Naive thymus-derived CD8-positive, alpha-beta T cell (primary cell): ENCODE measurements at regions not wholly inside any gene's neighbourhood (a gene's known extent, or its start where the extent isn't known, plus 50 kb on each side); places are given as distances from the start of the nearest gene placed in this dataset.

Experiments used
- ATAC-seq, 2 donors: fragments of 150-1000 bp; cut with Tn5 transposase in 1 of 2; sonication (Bioruptor Pico), chemical (Tn5 transposase) in 1 of 2; 1 replicate in 1 of 2; 2 replicates in 1 of 2; pipeline ENCODE4 v1.10.0; 2021; ENCODE audit warnings: mild to moderate bottlenecking in 2 of 2, moderate library complexity in 2 of 2
- POLR2A ChIA-PET: fragments of 350-600 bp; sonication (Branson Sonifier 250); formaldehyde crosslinking; loops from one replicate; lab custom pipeline; 2021; ENCODE audit warnings: antibody characterized with exemption; lab: Charles Lee
- DNase-seq, 10 donors: peaks; one replicate each; pipeline versions ENCODE4 v3.0.0 to v3.0.0-alpha.2; 2020 to 2022
- H3K27ac Mint-ChIP-seq, 10 donors: one replicate each; pipeline ENCODE4 v1.8.0; 2020 to 2022; ENCODE audit warnings: mild to moderate bottlenecking in 10 of 10, mixed read lengths in 10 of 10, moderate library complexity in 4 of 10, inconsistent platforms in 1 of 10
- H3K27me3 Mint-ChIP-seq, 5 donors: one replicate each; pipeline ENCODE4 v1.8.0; 2021 to 2022; ENCODE audit warnings: mixed read lengths in 5 of 5
- H3K36me3 Mint-ChIP-seq, 3 donors: one replicate each; pipeline ENCODE4 v1.8.0; 2020 to 2022; ENCODE audit warnings: mixed read lengths in 3 of 3, mild to moderate bottlenecking in 2 of 3, inconsistent platforms in 1 of 3
- H3K4me1 Mint-ChIP-seq, 4 donors: one replicate each; pipeline ENCODE4 v1.8.0; 2021 to 2022; ENCODE audit warnings: mixed read lengths in 4 of 4
- H3K4me3 Mint-ChIP-seq, 10 donors: one replicate each; pipeline ENCODE4 v1.8.0; 2020 to 2022; ENCODE audit warnings: mild to moderate bottlenecking in 10 of 10, mixed read lengths in 10 of 10, moderate library complexity in 6 of 10, inconsistent platforms in 1 of 10
- H3K9me3 Mint-ChIP-seq, 9 donors: one replicate each; pipeline ENCODE4 v1.8.0; 2020 to 2022; ENCODE audit warnings: mixed read lengths in 9 of 9, mild to moderate bottlenecking in 3 of 9, inconsistent platforms in 1 of 9, moderate library complexity in 1 of 9

GRCh38 chr1:213657013-213657412, 330.8 kb upstream of the PROX1 start:
- DNase-seq (no peak), ATAC-seq (no peak)
- H3K27ac Mint-ChIP-seq: no peak overlapping the region
- no peaks in the 10 kb centered on the region for H3K4me1 Mint-ChIP-seq
- no peak overlapping the region for H3K4me3 Mint-ChIP-seq
- POLR2A ChIA-PET: no interaction called here
- H3K9me3 Mint-ChIP-seq: no peaks in the 10 kb centered on the region
- H3K36me3 Mint-ChIP-seq: no peaks in the 10 kb centered on the region
- peaks cover 0 to 6% (median 0%) of the 10 kb centered on the region in 5 donors for H3K27me3 Mint-ChIP-seq

- no peaks in the 10 kb centered on the region for H3K36me3 Mint-ChIP-seq
- H3K27ac Mint-ChIP-seq: no peak overlapping the region
- H3K4me3 Mint-ChIP-seq: no peak overlapping the region
- POLR2A ChIA-PET: no interaction called here
- H3K27me3 Mint-ChIP-seq: peaks cover 2 to 10% (median 7%) of the 10 kb centered on the region in 5 donors
- no peaks in the 10 kb centered on the region for H3K4me1 Mint-ChIP-seq
- H3K9me3 Mint-ChIP-seq: no peaks in the 10 kb centered on the region
- DNase-seq (no peak), ATAC-seq (no peak)
Measured at GRCh38 chr1:213657879-213658278, 329.9 kb upstream of the PROX1 start.

- H3K9me3 Mint-ChIP-seq: no peaks in the 10 kb centered on the region
Measured at GRCh38 chr1:213658457-213658856, 329.3 kb upstream of the PROX1 start.

GRCh38 chr1:213659580-213660547, 327.9 kb upstream of the PROX1 start:
- ATAC-seq (no peak), DNase-seq (no peak)
- no peaks in the 10 kb centered on the region for H3K4me1 Mint-ChIP-seq
- H3K4me3 Mint-ChIP-seq: no peak overlapping the region
- peaks cover 2 to 18% (median 11%) of the 10 kb centered on the region in 5 donors for H3K27me3 Mint-ChIP-seq
- no peaks in the 10 kb centered on the region for H3K36me3 Mint-ChIP-seq
- POLR2A ChIA-PET: no interaction called here
- H3K27ac Mint-ChIP-seq: no peak overlapping the region
- no peaks in the 10 kb centered on the region for H3K9me3 Mint-ChIP-seq

More at GRCh38 chr1:213658457-213658856, 329.3 kb upstream of the PROX1 start:
- no peaks in the 10 kb centered on the region for H3K36me3 Mint-ChIP-seq
- POLR2A ChIA-PET: no interaction called here
- H3K4me3 Mint-ChIP-seq: no peak overlapping the region
- DNase-seq: no peak
- no peak overlapping the region for H3K27ac Mint-ChIP-seq
- no peaks in the 10 kb centered on the region for H3K4me1 Mint-ChIP-seq
- H3K27me3 Mint-ChIP-seq: peaks cover 2 to 13% (median 8%) of the 10 kb centered on the region in 5 donors
- ATAC-seq: no peak

GRCh38 chr1:213661302-213661701, 326.5 kb upstream of the PROX1 start:
- DNase-seq (no peak), ATAC-seq (no peak)
- no peak overlapping the region for H3K27ac Mint-ChIP-seq
- POLR2A ChIA-PET: no interaction called here
- H3K27me3 Mint-ChIP-seq: peaks cover 2 to 18% (median 11%) of the 10 kb centered on the region in 5 donors
- H3K4me1 Mint-ChIP-seq: no peaks in the 10 kb centered on the region
- no peak overlapping the region for H3K4me3 Mint-ChIP-seq
- H3K9me3 Mint-ChIP-seq: no peaks in the 10 kb centered on the region
- H3K36me3 Mint-ChIP-seq: no peaks in the 10 kb centered on the region

GRCh38 chr1:213666113-213666512, 321.7 kb upstream of the PROX1 start:
- H3K4me1 Mint-ChIP-seq: peaks cover 3 to 9% (median 8%) of the 10 kb centered on the region in 4 donors

GRCh38 chr1:213666922-213667321, 320.9 kb upstream of the PROX1 start:
- Mint-ChIP-seq H3K27me3 (peaks cover 2 to 18% (median 7%) of the 10 kb centered on the region in 5 donors), H3K4me3 (no peak overlapping the region), H3K36me3 (no peaks in the 10 kb centered on the region), H3K4me1 (peaks cover 3 to 9% (median 8%) of the 10 kb centered on the region in 4 donors), H3K27ac (no peak overlapping the region), H3K9me3 (peaks cover 0 to 4% (median 0%) of the 10 kb centered on the region in 9 donors)
- POLR2A ChIA-PET: no interaction called here
- no peak for ATAC-seq
- DNase-seq: no peak

More at GRCh38 chr1:213666113-213666512, 321.7 kb upstream of the PROX1 start:
- POLR2A ChIA-PET: no interaction called here
- DNase-seq (no peak), ATAC-seq (no peak)
- Mint-ChIP-seq H3K36me3 (no peaks in the 10 kb centered on the region), H3K27ac (no peak overlapping the region), H3K27me3 (peaks cover 2 to 18% (median 10%) of the 10 kb centered on the region in 5 donors), H3K9me3 (peaks cover 0 to 3% (median 0%) of the 10 kb centered on the region in 9 donors), H3K4me3 (no peak overlapping the region)

- no peak overlapping the region for H3K4me3 Mint-ChIP-seq
Measured at GRCh38 chr1:213669512-213669911, 318.3 kb upstream of the PROX1 start.

GRCh38 chr1:213669964-213670691, 317.6 kb upstream of the PROX1 start:
- ATAC-seq (peak; percentile 92 to 96), DNase-seq (peak in 8 of 10 donors; percentile 10 to 73 (median 26))
- H3K36me3 Mint-ChIP-seq: no peaks in the 10 kb centered on the region
- peaks cover 3 to 10% (median 8%) of the 10 kb centered on the region in 4 donors for H3K4me1 Mint-ChIP-seq
- no peaks in the 10 kb centered on the region for H3K27me3 Mint-ChIP-seq
- H3K27ac Mint-ChIP-seq: peak overlapping the region in 8 of 10 donors; percentile 1 to 90 (median 63)
- peak overlapping the region in 1 of 10 donors; percentile 49 for H3K4me3 Mint-ChIP-seq
- peaks cover 0 to 4% (median 0%) of the 10 kb centered on the region in 9 donors for H3K9me3 Mint-ChIP-seq
- POLR2A ChIA-PET: no interaction called here

More at GRCh38 chr1:213669512-213669911, 318.3 kb upstream of the PROX1 start:
- H3K4me1 Mint-ChIP-seq: peaks cover 3 to 10% (median 8%) of the 10 kb centered on the region in 4 donors
- H3K36me3 Mint-ChIP-seq: no peaks in the 10 kb centered on the region
- ATAC-seq (no peak), DNase-seq (no peak)
- peaks cover 0 to 4% (median 0%) of the 10 kb centered on the region in 9 donors for H3K9me3 Mint-ChIP-seq
- POLR2A ChIA-PET: no interaction called here
- peak overlapping the region in 2 of 10 donors; percentile 85 to 90 for H3K27ac Mint-ChIP-seq
- no peaks in the 10 kb centered on the region for H3K27me3 Mint-ChIP-seq

GRCh38 chr1:213670692-213671023, 317.1 kb upstream of the PROX1 start:
- POLR2A ChIA-PET: no interaction called here
- DNase-seq (no peak), ATAC-seq (no peak)
- Mint-ChIP-seq H3K9me3 (peaks cover 0 to 5% (median 0%) of the 10 kb centered on the region in 9 donors), H3K27ac (peak overlapping the region in 6 of 10 donors; percentile 1 to 90 (median 35)), H3K27me3 (no peaks in the 10 kb centered on the region), H3K36me3 (no peaks in the 10 kb centered on the region), H3K4me3 (peak overlapping the region in 2 of 10 donors; percentile 34 to 49), H3K4me1 (peaks cover 3 to 10% (median 8%) of the 10 kb centered on the region in 4 donors)

GRCh38 chr1:213675043-213675442, 312.7 kb upstream of the PROX1 start:
- no peak overlapping the region for H3K27ac Mint-ChIP-seq
- no peak for ATAC-seq

GRCh38 chr1:213676736-213677135, 311.0 kb upstream of the PROX1 start:
- H3K4me1 Mint-ChIP-seq: peaks cover 0 to 1% (median 0%) of the 10 kb centered on the region in 4 donors
- POLR2A ChIA-PET: no interaction called here
- DNase-seq: no peak
- H3K36me3 Mint-ChIP-seq: no peaks in the 10 kb centered on the region
- no peak for ATAC-seq
- H3K4me3 Mint-ChIP-seq: no peak overlapping the region
- H3K27me3 Mint-ChIP-seq: peaks cover 0 to 7% (median 3%) of the 10 kb centered on the region in 5 donors
- H3K9me3 Mint-ChIP-seq: peaks cover 0 to 5% (median 0%) of the 10 kb centered on the region in 9 donors
- no peak overlapping the region for H3K27ac Mint-ChIP-seq

More at GRCh38 chr1:213675043-213675442, 312.7 kb upstream of the PROX1 start:
- Mint-ChIP-seq H3K27me3 (peaks cover 0 to 7% (median 0%) of the 10 kb centered on the region in 5 donors), H3K9me3 (peaks cover 0 to 5% (median 0%) of the 10 kb centered on the region in 9 donors), H3K36me3 (no peaks in the 10 kb centered on the region), H3K4me3 (no peak overlapping the region), H3K4me1 (peaks cover 3 to 10% (median 8%) of the 10 kb centered on the region in 4 donors)
- no peak for DNase-seq
- POLR2A ChIA-PET: no interaction called here
